ENCODE measurements at regions not wholly inside any gene's neighbourhood (a gene's known extent, or its start where the extent isn't known, plus 50 kb on each side); places are given as distances from the start of the nearest gene placed in this dataset.
A peak's percentile ranks its signal among the peaks of the same experiment; 100 is the strongest.
"Not testable (repeated sequence)": the region's sequence is repeated elsewhere in the genome, so short reads cannot be mapped to it uniquely, and the experiment has no call there.

- no peaks in the 10 kb centered on the region for H4K20me1 ChIP-seq (ENCODE audit: insufficient read depth)
- intact Hi-C loops (cut with micrococcal nuclease; ENCODE audit: unreplicated experiment), result no loop called here
- H3F3A ChIP-seq (ENCODE audit: insufficient read depth, low read depth), result no peaks in the 10 kb centered on the region
- H3K27me3 ChIP-seq (ENCODE audit: insufficient read depth, low read depth), result no peaks in the 10 kb centered on the region
- H3K9me3 ChIP-seq (ENCODE audit: insufficient read depth, low read depth), result no peaks in the 10 kb centered on the region
- no peak for TF ChIP-seq EZH2 (IDR thresholded peaks at IDR 0.05; ENCODE audit: low read depth)
- TF ChIP-seq, protein P1, sequence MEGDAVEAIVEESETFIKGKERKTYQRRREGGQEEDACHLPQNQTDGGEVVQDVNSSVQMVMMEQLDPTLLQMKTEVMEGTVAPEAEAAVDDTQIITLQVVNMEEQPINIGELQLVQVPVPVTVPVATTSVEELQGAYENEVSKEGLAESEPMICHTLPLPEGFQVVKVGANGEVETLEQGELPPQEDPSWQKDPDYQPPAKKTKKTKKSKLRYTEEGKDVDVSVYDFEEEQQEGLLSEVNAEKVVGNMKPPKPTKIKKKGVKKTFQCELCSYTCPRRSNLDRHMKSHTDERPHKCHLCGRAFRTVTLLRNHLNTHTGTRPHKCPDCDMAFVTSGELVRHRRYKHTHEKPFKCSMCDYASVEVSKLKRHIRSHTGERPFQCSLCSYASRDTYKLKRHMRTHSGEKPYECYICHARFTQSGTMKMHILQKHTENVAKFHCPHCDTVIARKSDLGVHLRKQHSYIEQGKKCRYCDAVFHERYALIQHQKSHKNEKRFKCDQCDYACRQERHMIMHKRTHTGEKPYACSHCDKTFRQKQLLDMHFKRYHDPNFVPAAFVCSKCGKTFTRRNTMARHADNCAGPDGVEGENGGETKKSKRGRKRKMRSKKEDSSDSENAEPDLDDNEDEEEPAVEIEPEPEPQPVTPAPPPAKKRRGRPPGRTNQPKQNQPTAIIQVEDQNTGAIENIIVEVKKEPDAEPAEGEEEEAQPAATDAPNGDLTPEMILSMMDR (conservative IDR thresholded peaks at IDR 0.05), result no peak
- H3K27ac ChIP-seq, result no peak overlapping the region
- H3K36me3 ChIP-seq (ENCODE audit: low read depth), result no peaks in the 10 kb centered on the region
- no peaks in the 10 kb centered on the region for H3K9me2 ChIP-seq (ENCODE audit: insufficient read depth)
- H3K4me3 ChIP-seq, result no peak overlapping the region
- no peak overlapping the region for H3K4me2 ChIP-seq
- no peaks in the 10 kb centered on the region for H3K4me1 ChIP-seq (replicated peaks; ENCODE audit: insufficient read depth)
- no peaks in the 10 kb centered on the region for H3K79me2 ChIP-seq (ENCODE audit: low read depth)
- H2AFZ ChIP-seq, result no peak overlapping the region
- DNase-seq, result peak in 1 of 2 experiments; percentile 21
- BruUV-seq (replicated peaks), result no TSS peak
- ChIA-PET CTCF (no interaction called here), POLR2A (ENCODE audit: unreplicated experiment) (no interaction called here)
Observed at GRCh38 chr3:145704020-145704419, 457.0 kb downstream of the PLOD2 start.

- H3K4me1 ChIP-seq (replicated peaks; ENCODE audit: insufficient read depth); H3F3A ChIP-seq (ENCODE audit: insufficient read depth, low read depth); H2AFZ ChIP-seq; H3K9me2 ChIP-seq (ENCODE audit: insufficient read depth); intact Hi-C loops (cut with micrococcal nuclease; ENCODE audit: unreplicated experiment); DNase-seq; H4K20me1 ChIP-seq (ENCODE audit: insufficient read depth); H3K36me3 ChIP-seq (ENCODE audit: low read depth); H3K4me3 ChIP-seq; H3K9me3 ChIP-seq (ENCODE audit: insufficient read depth, low read depth); CTCF ChIA-PET; H3K27ac ChIP-seq; POLR2A ChIA-PET (ENCODE audit: unreplicated experiment); H3K79me2 ChIP-seq (ENCODE audit: low read depth); BruUV-seq (replicated peaks); H3K27me3 ChIP-seq (ENCODE audit: insufficient read depth, low read depth); H3K4me2 ChIP-seq: not testable (repeated sequence)
Observed at GRCh38 chr3:145709779-145710178, 451.2 kb downstream of the PLOD2 start.

GRCh38 chr3:145716519-145716918 lies 444.5 kb downstream of the PLOD2 start:
- TF ChIP-seq EZH2 (IDR thresholded peaks at IDR 0.05; ENCODE audit: low read depth), result no peak
- TF ChIP-seq, protein P1 (conservative IDR thresholded peaks at IDR 0.05), result no peak
- H3K27me3 ChIP-seq (ENCODE audit: insufficient read depth, low read depth), result no peaks in the 10 kb centered on the region
- H3K27ac ChIP-seq, result no peak overlapping the region
- H3K4me3 ChIP-seq, result no peak overlapping the region
- intact Hi-C loops (cut with micrococcal nuclease; ENCODE audit: unreplicated experiment), result no loop called here
- POLR2A ChIA-PET (ENCODE audit: unreplicated experiment), result no interaction called here
- no peaks in the 10 kb centered on the region for H3K79me2 ChIP-seq (ENCODE audit: low read depth)
- H3K9me3 ChIP-seq (ENCODE audit: insufficient read depth, low read depth), result no peaks in the 10 kb centered on the region
- no TSS peak for BruUV-seq (replicated peaks)
- no peaks in the 10 kb centered on the region for H3K36me3 ChIP-seq (ENCODE audit: low read depth)
- CTCF ChIA-PET, result no interaction called here
- no peaks in the 10 kb centered on the region for H4K20me1 ChIP-seq (ENCODE audit: insufficient read depth)
- no peak overlapping the region for H3K4me2 ChIP-seq
- no peaks in the 10 kb centered on the region for H3K4me1 ChIP-seq (replicated peaks; ENCODE audit: insufficient read depth)
- H3K9me2 ChIP-seq (ENCODE audit: insufficient read depth), result no peaks in the 10 kb centered on the region
- H2AFZ ChIP-seq, result no peak overlapping the region
- no peaks in the 10 kb centered on the region for H3F3A ChIP-seq (ENCODE audit: insufficient read depth, low read depth)
- no peak for DNase-seq

DNA sequence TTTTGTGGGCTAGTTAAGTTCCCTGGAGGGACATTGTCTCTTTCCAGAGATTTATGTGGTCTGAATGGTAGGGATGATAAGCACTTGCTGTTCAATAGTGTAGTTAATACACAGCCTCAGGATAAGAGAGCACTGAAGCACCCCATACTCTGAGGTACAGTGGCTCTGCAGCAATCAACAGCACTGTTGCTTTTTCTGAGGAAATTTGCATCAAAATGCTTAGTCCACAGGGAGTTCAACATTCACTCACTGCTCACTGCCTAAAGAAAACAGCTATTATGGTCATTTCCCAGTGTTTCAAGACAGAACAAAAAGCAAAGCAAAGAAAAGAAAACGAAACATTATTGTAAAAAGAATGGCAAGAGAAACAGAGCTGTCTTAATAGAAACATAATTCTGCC lies 441.9 kb downstream of the PLOD2 start:
- TF ChIP-seq EZH2 (IDR thresholded peaks at IDR 0.05; ENCODE audit: low read depth), result no peak
- TF ChIP-seq, protein P1 (conservative IDR thresholded peaks at IDR 0.05), result no peak
- POLR2A ChIA-PET (ENCODE audit: unreplicated experiment), result no interaction called here
- CTCF ChIA-PET, result no interaction called here

More for the DNA sequence above, 441.9 kb downstream of the PLOD2 start:
- H3K36me3 ChIP-seq (ENCODE audit: low read depth), result no peaks in the 10 kb centered on the region
- H3K9me3 ChIP-seq (ENCODE audit: insufficient read depth, low read depth), result no peaks in the 10 kb centered on the region
- H3K27me3 ChIP-seq (ENCODE audit: insufficient read depth, low read depth), result no peaks in the 10 kb centered on the region
- H3K9me2 ChIP-seq (ENCODE audit: insufficient read depth), result no peaks in the 10 kb centered on the region
- H2AFZ ChIP-seq, result no peak overlapping the region
- H3K4me3 ChIP-seq, result no peak overlapping the region
- H3K4me1 ChIP-seq (replicated peaks; ENCODE audit: insufficient read depth), result no peaks in the 10 kb centered on the region
- BruUV-seq (replicated peaks), result no TSS peak
- H3K27ac ChIP-seq, result no peak overlapping the region
- no peak overlapping the region for H3K4me2 ChIP-seq
- no peaks in the 10 kb centered on the region for H3K79me2 ChIP-seq (ENCODE audit: low read depth)
- no peaks in the 10 kb centered on the region for H4K20me1 ChIP-seq (ENCODE audit: insufficient read depth)
- intact Hi-C loops (cut with micrococcal nuclease; ENCODE audit: unreplicated experiment), result no loop called here
- H3F3A ChIP-seq (ENCODE audit: insufficient read depth, low read depth), result no peaks in the 10 kb centered on the region
- no peak for DNase-seq

Measured in PC-9 (cell line).